Left cardiac atrium (tissue), 4 donors: ENCODE measurements at regions not wholly inside any gene's neighbourhood (a gene's known extent, or its start where the extent isn't known, plus 50 kb on each side); places are given as distances from the start of the nearest gene placed in this dataset.

Experiments
- ATAC-seq, 2 donors: fragments of 200-7000 bp; cut with Tn5 transposase; one replicate each; pipeline ENCODE4 v1.9.1; 2020; ENCODE audit warnings: mild to moderate bottlenecking in 2 of 2, moderate library complexity in 2 of 2
- DNase-seq: peaks from one replicate; pipeline ENCODE4 v3.0.0-alpha.2; 2020
- intact Hi-C, 2 donors: fragments of 100-400 bp; cut with DNase I; formaldehyde crosslinking; loops; one replicate each; pipeline versions ENCODE4 v1.14.1 to v1.15.1; 2022 to 2023
- donor health status: DM: no; HTN: yes; CAD: no.
- donor health status: DM: no; HTN: yes; CAD: no; lungs with severe emphysema.
- donor health status: DM: yes; HTN: yes; CAD: no.
- donor health status: Dilated cardiomyopathy.

- no peak for DNase-seq
- intact Hi-C loops, result no loop called here
- no peak for ATAC-seq
These were observed 339.2 kb upstream of the NECTIN3 start for GRCh38 chr3:110732420-110732819.

GRCh38 chr3:110733045-110733444 is 338.6 kb upstream of the NECTIN3 start:
- DNase-seq (no peak), ATAC-seq (no peak)
- intact Hi-C loops, result no loop called here

- DNase-seq, result no peak
- intact Hi-C loops, result no loop called here
- no peak for ATAC-seq
These were observed 337.1 kb upstream of the NECTIN3 start for GRCh38 chr3:110734524-110734923.

- intact Hi-C loops, result no loop called here
- ATAC-seq (no peak), DNase-seq (no peak)
These were observed 335.3 kb upstream of the NECTIN3 start for GRCh38 chr3:110736332-110736731.

- DNase-seq, result no peak
- no peak for ATAC-seq
- intact Hi-C loops, result no loop called here
These were observed 333.1 kb upstream of the NECTIN3 start for GRCh38 chr3:110738531-110738930.

- ATAC-seq (no peak), DNase-seq (no peak)
- intact Hi-C loops, result no loop called here
These were observed 329.7 kb upstream of the NECTIN3 start for GRCh38 chr3:110741891-110742290.

- no peak for ATAC-seq
- no peak for DNase-seq
- intact Hi-C loops, result no loop called here
These were observed 328.4 kb upstream of the NECTIN3 start for GRCh38 chr3:110743202-110743601.

- no peak for DNase-seq
- no peak for ATAC-seq
- intact Hi-C loops, result no loop called here
These were observed 327.6 kb upstream of the NECTIN3 start for GRCh38 chr3:110743984-110744383.

GRCh38 chr3:110744723-110745122 is 326.9 kb upstream of the NECTIN3 start:
- no peak for ATAC-seq
- intact Hi-C loops, result no loop called here
- DNase-seq, result no peak

GRCh38 chr3:110749006-110749405 is 322.6 kb upstream of the NECTIN3 start:
- intact Hi-C loops, result no loop called here
- ATAC-seq, result no peak
- DNase-seq, result no peak

- intact Hi-C loops, result no loop called here
- DNase-seq (no peak), ATAC-seq (no peak)
These were observed 321.4 kb upstream of the NECTIN3 start for GRCh38 chr3:110750201-110750600.

GRCh38 chr3:110752307-110752706 is 319.3 kb upstream of the NECTIN3 start:
- intact Hi-C loops, result no loop called here
- ATAC-seq (no peak), DNase-seq (no peak)

- no peak for DNase-seq
- no peak for ATAC-seq
- intact Hi-C loops, result no loop called here
These were observed 318.1 kb upstream of the NECTIN3 start for GRCh38 chr3:110753516-110753915.

- ATAC-seq (no peak), DNase-seq (no peak)
- intact Hi-C loops, result no loop called here
These were observed 317.3 kb upstream of the NECTIN3 start for GRCh38 chr3:110754212-110754916.

- intact Hi-C loops, result no loop called here
- DNase-seq (no peak), ATAC-seq (no peak)
These were observed 316.3 kb upstream of the NECTIN3 start for GRCh38 chr3:110755345-110755744.

- DNase-seq (no peak), ATAC-seq (no peak)
These were observed 314.9 kb upstream of the NECTIN3 start for GRCh38 chr3:110756705-110757104.

GRCh38 chr3:110758208-110758607 is 313.4 kb upstream of the NECTIN3 start:
- no peak for DNase-seq
- intact Hi-C loops, result no loop called here
- ATAC-seq, result no peak

More at GRCh38 chr3:110756705-110757104, 314.9 kb upstream of the NECTIN3 start:
- intact Hi-C loops, result no loop called here

GRCh38 chr3:110767156-110767555 is 304.5 kb upstream of the NECTIN3 start:
- DNase-seq (no peak), ATAC-seq (no peak)

GRCh38 chr3:110767838-110768237 is 303.8 kb upstream of the NECTIN3 start:
- intact Hi-C loops, result no loop called here
- no peak for DNase-seq
- no peak for ATAC-seq

More at GRCh38 chr3:110767156-110767555, 304.5 kb upstream of the NECTIN3 start:
- intact Hi-C loops, result no loop called here

GRCh38 chr3:110773413-110773954 is 298.1 kb upstream of the NECTIN3 start:
- ATAC-seq (no peak), DNase-seq (no peak)
- intact Hi-C loops, result no loop called here

- ATAC-seq, result no peak
- intact Hi-C loops, result no loop called here
- no peak for DNase-seq
These were observed 296.9 kb upstream of the NECTIN3 start for GRCh38 chr3:110774496-110775265.
